PFSK-1 (cell line): ENCODE measurements at regions not wholly inside any gene's neighbourhood (a gene's known extent, or its start where the extent isn't known, plus 50 kb on each side); places are given as distances from the start of the nearest gene placed in this dataset.

Experiments used
- FOXP2 ChIP-seq: optimal IDR thresholded peaks from 2 replicates; pipeline ENCODE3; 2011; ENCODE audit warnings: borderline replicate concordance, control low read depth, inconsistent platforms; ENCODE audit not compliant: insufficient read depth; ENCODE audit errors: extremely low read length, extremely low read depth
- POLR2AphosphoS5 ChIP-seq: IDR thresholded peaks from 2 replicates; pipeline ENCODE4 v1.6.1; 2012; ENCODE audit warnings: low read depth, mild to moderate bottlenecking, control low read depth, low read length, moderate library complexity
- REST ChIP-seq, 2 experiments: IDR thresholded peaks; 2 replicates each; pipeline versions ENCODE4 v1.6.1 to v1.8.0; 2011 to 2012; ENCODE audit warnings: low read depth in 2 of 2, low read length in 2 of 2, control low read depth in 1 of 2, inconsistent platforms in 1 of 2, mild to moderate bottlenecking in 1 of 2, moderate library complexity in 1 of 2; ENCODE audit not compliant: insufficient read depth in 1 of 2
- SIN3A ChIP-seq: IDR thresholded peaks from 2 replicates; pipeline ENCODE4 v1.6.1; 2012; ENCODE audit warnings: mild to moderate bottlenecking, low read length, moderate library complexity, borderline replicate concordance; ENCODE audit not compliant: insufficient read depth
- TAF1 ChIP-seq: IDR thresholded peaks from 2 replicates; pipeline ENCODE4 v1.6.1; 2012; ENCODE audit warnings: low read length, control low read depth, borderline replicate concordance; ENCODE audit not compliant: insufficient read depth

GRCh38 chr5:27855491-27855890, 817.1 kb upstream of the CDH9 start:
- TF ChIP-seq REST (IDR thresholded peaks at IDR 0.05; ENCODE audit: insufficient read depth in 1 of 2, low read depth in 2 of 2, low read length in 2 of 2) (no peak), SIN3A (no peak), TAF1 (no peak), POLR2AphosphoS5 (no peak), FOXP2 (no peak)
